Left lobe of liver (tissue), 2 donors: ENCODE measurements at regions not wholly inside any gene's neighbourhood (a gene's known extent, or its start where the extent isn't known, plus 50 kb on each side); places are given as distances from the start of the nearest gene placed in this dataset.
"Not testable (repeated sequence)": the region's sequence is repeated elsewhere in the genome, so short reads cannot be mapped to it uniquely, and the experiment has no call there.

Experiments used
- ATAC-seq: fragments of 200-7000 bp; cut with Tn5 transposase; one replicate; pipeline ENCODE4 v1.9.1; 2020; ENCODE audit warnings: mild to moderate bottlenecking, moderate library complexity
- DNase-seq: peaks from one replicate; pipeline ENCODE4 v3.0.0-alpha.2; 2020; ENCODE audit warnings: low spot score
- donor health status: DM: no; HTN: no; CAD: no; lungs with moderate emphysema.
- donor health status: DM: no; HTN: yes; CAD: no.

DNA sequence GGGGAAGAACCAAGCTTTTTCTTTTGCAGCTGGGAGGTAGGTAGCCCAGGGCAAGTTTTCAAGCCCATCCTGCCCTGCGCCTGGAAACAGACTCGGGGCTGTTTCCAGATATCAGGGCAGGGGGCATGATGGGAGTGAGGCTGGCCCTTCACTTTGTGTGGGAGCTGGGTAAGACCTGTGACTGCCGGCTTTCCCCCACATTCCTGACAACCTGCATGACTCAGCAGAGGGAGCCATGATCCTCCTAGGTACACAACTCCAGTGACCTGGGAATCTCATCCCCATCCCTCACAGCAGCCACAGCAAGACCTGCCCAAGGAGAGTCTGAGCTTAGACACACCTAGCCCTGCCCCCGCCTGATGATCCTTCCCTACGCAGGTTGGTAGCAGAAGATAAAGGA is 280.8 kb downstream of the SOX4 start:
- ATAC-seq, result no peak
- DNase-seq, result no peak

DNA sequence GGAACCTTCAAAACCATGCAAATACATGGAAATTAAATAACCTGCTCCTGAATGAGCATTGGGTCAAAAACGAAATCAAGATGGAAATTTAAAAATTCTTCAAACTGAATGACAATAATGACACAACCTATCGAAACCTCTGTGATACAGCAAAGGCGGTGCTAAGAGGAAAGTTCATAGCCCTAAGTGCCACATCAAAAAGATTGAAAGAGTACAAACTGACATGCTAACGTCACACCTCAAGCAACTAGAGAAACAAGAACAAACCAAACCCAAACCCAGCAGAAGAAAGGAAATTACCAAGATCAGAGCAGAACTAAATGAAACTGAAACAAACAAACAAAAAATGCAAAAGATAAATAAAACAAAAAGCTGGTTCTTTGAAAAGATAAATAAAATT is 283.5 kb downstream of the SOX4 start:
- ATAC-seq, DNase-seq: not testable (repeated sequence)

GRCh38 chr6:21880249-21880648 is 286.7 kb downstream of the SOX4 start:
- ATAC-seq, DNase-seq: not testable (repeated sequence)

GRCh38 chr6:21881969-21882465 is 288.5 kb downstream of the SOX4 start:
- ATAC-seq, result no peak

DNA sequence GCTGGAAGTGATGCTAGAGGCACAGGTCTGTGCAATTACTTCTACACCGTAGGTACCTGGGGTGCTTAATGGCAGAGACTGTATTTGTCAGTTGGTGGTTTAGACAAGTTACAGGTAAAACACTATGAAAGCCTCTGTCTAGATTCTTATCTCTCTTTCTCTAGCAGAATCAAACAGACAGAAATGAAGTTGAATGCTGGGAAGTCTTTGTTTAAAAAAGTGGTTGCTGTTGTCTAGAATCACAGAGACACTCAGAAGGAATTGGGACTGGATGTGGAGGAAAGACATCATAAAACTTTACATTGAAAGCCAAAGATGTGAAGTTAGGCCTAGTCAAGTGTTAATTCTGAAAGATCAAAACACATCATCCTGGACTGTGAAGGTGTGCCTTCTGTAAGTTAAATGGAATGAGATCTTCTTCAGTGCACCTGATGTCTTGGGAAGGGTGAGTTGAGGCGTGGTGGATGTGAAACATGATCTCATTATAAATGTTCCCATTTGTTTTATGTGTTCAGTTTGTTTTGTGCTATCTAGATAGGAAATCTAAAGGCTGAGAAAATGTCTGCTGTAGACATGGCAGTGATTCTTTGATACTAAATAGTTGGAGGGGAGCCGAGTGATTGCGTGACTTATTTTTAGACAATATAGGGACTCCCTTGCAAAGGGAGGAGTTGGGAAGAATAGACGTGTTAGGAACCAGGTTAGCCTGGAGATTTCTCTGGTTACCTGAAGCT is 290.2 kb downstream of the SOX4 start:
- no peak for DNase-seq
- ATAC-seq, result no peak

More at GRCh38 chr6:21881969-21882465, 288.5 kb downstream of the SOX4 start:
- no peak for DNase-seq

GRCh38 chr6:21885111-21885510 is 291.6 kb downstream of the SOX4 start:
- DNase-seq, result no peak
- no peak for ATAC-seq

DNA sequence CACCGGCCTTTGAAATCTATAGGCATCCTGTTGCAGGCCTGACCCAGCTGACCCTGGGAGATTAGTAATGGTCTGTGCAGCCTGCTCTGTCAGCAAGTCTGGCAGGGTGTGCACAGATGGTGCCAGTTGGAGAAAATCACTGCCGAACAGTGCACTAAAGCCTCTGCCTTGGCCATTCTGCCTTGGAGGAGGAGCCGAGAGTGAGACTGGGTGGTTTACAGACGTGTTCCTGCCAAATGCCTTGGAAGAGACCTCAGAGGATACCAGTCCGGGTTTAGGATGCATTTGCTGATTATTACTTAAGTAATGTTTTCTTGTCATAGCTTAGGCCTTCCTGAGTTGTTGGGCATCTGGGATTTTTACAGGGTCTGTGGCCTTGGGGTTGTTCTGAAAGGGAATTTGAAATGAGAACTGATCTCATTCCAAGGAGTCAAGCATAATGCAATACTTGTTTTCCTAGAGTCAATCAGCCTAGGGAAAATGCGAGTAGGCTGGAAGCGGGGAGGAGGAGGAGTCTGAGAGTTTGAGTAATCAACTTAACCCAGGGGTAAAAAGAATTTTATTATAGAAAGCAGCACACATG is 292.1 kb downstream of the SOX4 start:
- no peak for DNase-seq

GRCh38 chr6:21886542-21887151 is 293.1 kb downstream of the SOX4 start:
- ATAC-seq (no peak), DNase-seq (no peak)

More for the DNA sequence above, 292.1 kb downstream of the SOX4 start:
- peak; percentile 48 for ATAC-seq

DNA sequence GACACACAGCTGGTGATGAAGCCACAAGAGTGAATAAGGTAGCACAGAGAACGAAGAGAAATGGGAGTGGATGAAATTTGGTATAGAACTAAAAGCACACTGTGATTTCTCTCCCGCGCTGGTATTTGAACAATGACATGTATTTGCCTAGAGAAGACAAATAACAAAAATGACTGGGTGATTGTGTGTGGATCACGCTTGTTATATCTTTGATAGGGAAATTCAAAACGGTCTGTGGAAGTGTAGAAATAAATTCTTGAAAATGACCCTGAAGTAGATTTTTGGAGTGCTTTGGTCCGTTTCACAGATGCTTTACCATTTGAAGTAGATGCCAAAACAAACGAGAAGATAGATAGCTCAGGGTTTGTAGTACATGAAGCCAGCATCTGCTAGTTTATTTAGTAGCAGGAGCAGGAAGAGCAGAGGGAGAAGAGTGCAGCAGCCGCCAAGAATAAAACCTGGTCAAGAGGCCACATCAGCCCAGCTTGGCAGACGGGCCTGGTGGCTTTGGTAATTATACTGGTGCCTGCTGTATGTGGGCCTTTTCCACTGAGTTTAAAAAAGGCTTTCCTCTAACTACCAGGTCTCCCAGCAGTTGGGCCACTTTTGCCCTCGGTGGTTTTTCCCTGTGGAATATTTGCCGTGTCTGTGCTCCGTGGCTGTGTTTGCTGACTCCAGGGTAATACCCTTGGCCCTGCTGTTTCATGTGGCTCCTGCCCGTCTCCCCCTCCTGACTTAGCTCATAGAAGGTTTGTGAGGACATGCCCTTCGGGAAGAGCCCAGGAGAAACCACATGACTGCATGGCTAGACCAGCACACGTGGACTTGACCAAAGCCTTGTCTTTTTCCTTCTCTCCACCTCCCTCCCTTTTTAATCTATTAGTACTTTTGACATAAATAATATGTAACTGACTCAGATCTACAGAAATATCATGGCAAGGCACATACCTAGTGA is 294.0 kb downstream of the SOX4 start:
- peak; percentile 35 for ATAC-seq
- no peak for DNase-seq

GRCh38 chr6:21891080-21891479 is 297.5 kb downstream of the SOX4 start:
- no peak for ATAC-seq
- DNase-seq, result no peak

- DNase-seq, result no peak
- no peak for ATAC-seq
These were observed 300.2 kb downstream of the SOX4 start for GRCh38 chr6:21893793-21894192.

DNA sequence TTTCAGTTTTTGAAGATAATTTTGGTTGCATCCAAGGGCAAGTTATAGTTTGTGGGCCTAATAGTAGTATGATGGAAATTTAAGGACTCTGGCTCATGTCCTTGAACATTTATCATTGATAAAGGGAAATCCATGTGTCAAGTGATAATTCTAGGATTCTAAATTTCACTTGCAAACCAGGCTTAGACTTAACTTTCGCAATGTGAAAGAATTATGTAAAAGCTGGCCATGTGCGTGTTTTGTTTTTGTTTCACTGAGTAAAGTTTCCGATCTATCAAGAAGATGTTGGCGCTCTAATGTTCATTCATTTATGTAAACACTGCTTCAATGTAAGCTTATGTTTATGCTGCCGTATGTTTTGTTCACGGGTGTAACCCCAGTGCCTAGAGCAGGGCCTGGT is 302.0 kb downstream of the SOX4 start:
- ATAC-seq (no peak), DNase-seq (no peak)

DNA sequence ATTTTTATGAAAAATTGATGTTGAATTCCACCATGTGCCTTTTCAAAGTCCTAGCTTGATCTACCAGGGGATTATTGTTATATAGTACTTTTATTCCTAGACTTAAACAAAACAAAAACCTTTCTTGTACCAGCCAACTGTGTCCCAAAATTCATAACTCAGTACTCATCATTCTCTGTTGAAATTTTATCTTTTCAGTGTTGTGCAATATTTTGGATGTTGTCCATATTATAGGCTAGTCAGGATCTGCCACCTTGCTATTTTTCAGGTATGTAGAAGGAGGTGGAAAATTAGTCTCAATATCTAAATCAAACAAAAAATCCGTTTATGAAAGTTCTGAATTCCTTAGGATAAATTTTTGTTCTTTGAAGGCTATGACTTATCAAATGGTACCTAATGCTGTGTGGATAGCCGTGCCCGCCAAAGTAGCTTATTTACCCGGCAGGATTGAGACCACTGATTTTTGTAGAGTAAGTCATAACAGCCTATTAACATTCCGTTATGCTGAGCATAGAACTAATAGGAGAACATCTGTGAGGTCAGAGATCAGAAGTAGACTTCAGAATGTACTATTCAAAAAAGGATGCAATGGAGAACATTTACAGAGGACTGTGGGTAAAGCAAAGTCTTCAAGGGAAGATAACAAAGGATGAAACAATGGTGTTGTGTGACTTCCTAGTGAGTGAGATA is 304.7 kb downstream of the SOX4 start:
- no peak for DNase-seq
- ATAC-seq, result no peak

DNA sequence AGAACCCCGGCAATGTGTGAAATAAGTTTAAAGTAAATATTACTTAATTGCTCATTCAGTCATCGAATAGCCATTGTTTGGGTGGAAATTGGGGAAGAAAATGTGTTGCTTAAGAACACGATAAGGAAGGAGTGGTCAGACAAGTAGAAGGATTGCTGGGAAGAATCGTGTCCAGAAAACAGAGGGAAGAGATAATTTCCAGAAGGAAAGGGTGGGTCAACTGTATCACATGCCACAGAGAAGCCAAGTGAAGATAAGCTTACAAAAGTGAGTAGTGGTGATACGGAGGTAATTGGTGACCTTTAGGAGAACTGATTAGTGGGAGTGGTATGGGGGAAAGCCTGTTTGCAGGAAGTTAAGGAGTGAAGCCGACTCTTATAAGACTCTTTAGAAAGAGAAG is 306.2 kb downstream of the SOX4 start:
- no peak for DNase-seq
- no peak for ATAC-seq

DNA sequence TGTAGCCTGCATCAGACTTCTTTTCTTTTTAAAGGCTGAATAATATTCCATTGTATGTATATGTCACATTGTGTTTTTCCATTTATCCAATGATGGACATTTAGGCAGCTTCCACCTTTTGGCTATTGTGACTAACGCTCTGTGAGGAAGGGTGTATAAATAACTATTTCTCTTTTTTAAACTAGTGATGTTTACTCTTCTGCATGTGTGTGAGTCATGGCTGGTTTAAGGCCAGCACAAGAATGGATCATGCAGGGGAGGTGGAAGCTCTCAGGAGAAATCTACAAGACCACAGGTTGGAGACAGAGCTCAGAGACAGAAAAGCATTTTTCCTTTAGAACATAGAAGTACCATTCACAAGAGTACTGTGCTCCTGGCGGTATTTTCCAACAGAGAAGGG is 307.2 kb downstream of the SOX4 start:
- ATAC-seq, result no peak
- DNase-seq, result no peak

GRCh38 chr6:21902628-21903169 is 309.1 kb downstream of the SOX4 start:
- DNase-seq (no peak), ATAC-seq (no peak)

DNA sequence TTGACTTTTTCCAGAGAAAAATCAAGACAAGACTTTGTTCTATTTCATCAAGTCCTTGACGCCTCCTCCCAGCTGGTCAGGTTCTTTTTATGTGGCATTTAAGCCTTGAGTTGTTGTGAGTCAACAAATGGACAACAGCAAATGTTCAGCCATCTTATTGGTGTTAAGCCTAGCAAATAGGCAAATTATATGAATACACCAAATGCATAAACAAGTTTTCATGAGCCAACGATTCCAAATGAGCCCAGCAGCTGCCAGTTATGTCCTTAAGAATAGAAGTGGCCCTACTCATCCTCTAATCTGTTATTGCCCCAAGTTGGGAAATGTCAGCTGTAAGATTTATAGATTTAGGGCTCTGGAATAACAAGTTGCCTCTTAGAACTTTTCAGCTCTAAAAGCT is 312.0 kb downstream of the SOX4 start:
- ATAC-seq (no peak), DNase-seq (no peak)

- DNase-seq, result no peak
- ATAC-seq, result no peak
These were observed 313.3 kb downstream of the SOX4 start for GRCh38 chr6:21906826-21907225.

- DNase-seq (no peak), ATAC-seq (no peak)
These were observed 313.7 kb downstream of the SOX4 start for GRCh38 chr6:21907291-21907690.
